Thoracic aorta (tissue), 2 donors: ENCODE measurements at regions not wholly inside any gene's neighbourhood (a gene's known extent, or its start where the extent isn't known, plus 50 kb on each side); places are given as distances from the start of the nearest gene placed in this dataset.

Experiments
- ATAC-seq: fragments of 150-250 bp; one replicate; pipeline ENCODE4 v1.8.0; 2017; ENCODE audit warnings: low read depth; ENCODE audit not compliant: insufficient number of reproducible peaks, low FRiP score
- DNase-seq: peaks from one replicate; pipeline ENCODE4 v3.0.0-alpha.2; 2020; ENCODE audit warnings: low spot score
- H3K27ac ChIP-seq, 2 donors: fragments of 200-600 bp; sonication (generic); 1 replicate in 1 of 2; 2 replicates in 1 of 2; pipeline ENCODE4 v1.5.1; 2016; ENCODE audit warnings: mild to moderate bottlenecking in 2 of 2, moderate library complexity in 2 of 2
- H3K27me3 ChIP-seq: fragments of 200-600 bp; sonication (generic); replicated peaks from 2 replicates; pipeline ENCODE4 v1.6.0; 2016; ENCODE audit warnings: mild to moderate bottlenecking; ENCODE audit not compliant: insufficient read depth
- H3K36me3 ChIP-seq: fragments of 200-600 bp; sonication (generic); one replicate; pipeline ENCODE4 v1.5.1; 2016
- H3K4me1 ChIP-seq, 2 donors: fragments of 200-600 bp; sonication (generic); 1 replicate in 1 of 2; 2 replicates in 1 of 2; pipeline versions ENCODE4 v1.5.1 to v1.6.0; 2016; ENCODE audit warnings: low read depth in 2 of 2, mild to moderate bottlenecking in 1 of 2; ENCODE audit not compliant: control insufficient read depth in 1 of 2
- H3K4me3 ChIP-seq: fragments of 200-600 bp; sonication (generic); 2 replicates; pipeline ENCODE4 v1.5.1; 2016; ENCODE audit warnings: mild to moderate bottlenecking
- H3K9me3 ChIP-seq: fragments of 200-600 bp; sonication (generic); 2 replicates; pipeline ENCODE4 v1.5.1; 2016
- TF ChIP-seq, protein P1 (sequence below): fragments of 200-600 bp; sonication (generic); IDR thresholded peaks from one replicate; pipeline ENCODE4 v1.5.1; 2019; ENCODE audit warnings: antibody characterized with exemption

- no peak for ATAC-seq
Measured at GRCh38 chr2:22885245-22885644, 499.7 kb upstream of the KLHL29 start.

GRCh38 chr2:22887426-22887825, 497.6 kb upstream of the KLHL29 start:
- TF ChIP-seq, protein P1, sequence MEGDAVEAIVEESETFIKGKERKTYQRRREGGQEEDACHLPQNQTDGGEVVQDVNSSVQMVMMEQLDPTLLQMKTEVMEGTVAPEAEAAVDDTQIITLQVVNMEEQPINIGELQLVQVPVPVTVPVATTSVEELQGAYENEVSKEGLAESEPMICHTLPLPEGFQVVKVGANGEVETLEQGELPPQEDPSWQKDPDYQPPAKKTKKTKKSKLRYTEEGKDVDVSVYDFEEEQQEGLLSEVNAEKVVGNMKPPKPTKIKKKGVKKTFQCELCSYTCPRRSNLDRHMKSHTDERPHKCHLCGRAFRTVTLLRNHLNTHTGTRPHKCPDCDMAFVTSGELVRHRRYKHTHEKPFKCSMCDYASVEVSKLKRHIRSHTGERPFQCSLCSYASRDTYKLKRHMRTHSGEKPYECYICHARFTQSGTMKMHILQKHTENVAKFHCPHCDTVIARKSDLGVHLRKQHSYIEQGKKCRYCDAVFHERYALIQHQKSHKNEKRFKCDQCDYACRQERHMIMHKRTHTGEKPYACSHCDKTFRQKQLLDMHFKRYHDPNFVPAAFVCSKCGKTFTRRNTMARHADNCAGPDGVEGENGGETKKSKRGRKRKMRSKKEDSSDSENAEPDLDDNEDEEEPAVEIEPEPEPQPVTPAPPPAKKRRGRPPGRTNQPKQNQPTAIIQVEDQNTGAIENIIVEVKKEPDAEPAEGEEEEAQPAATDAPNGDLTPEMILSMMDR = no peak
- Histone ChIP-seq H3K9me3 (no peaks in the 10 kb centered on the region), H3K27me3 (no peaks in the 10 kb centered on the region), H3K4me1 (peaks cover 0 to 3% of the 10 kb centered on the region in 2 donors), H3K27ac (no peak overlapping the region), H3K36me3 (no peaks in the 10 kb centered on the region), H3K4me3 (no peak overlapping the region)
- DNase-seq = no peak
- no peak for ATAC-seq

More at GRCh38 chr2:22885245-22885644, 499.7 kb upstream of the KLHL29 start:
- Histone ChIP-seq H3K36me3 (no peaks in the 10 kb centered on the region), H3K4me3 (no peak overlapping the region), H3K27ac (no peak overlapping the region), H3K9me3 (no peaks in the 10 kb centered on the region), H3K27me3 (no peaks in the 10 kb centered on the region), H3K4me1 (peaks cover 0 to 3% of the 10 kb centered on the region in 2 donors)
- DNase-seq = no peak
- TF ChIP-seq, protein P1 = no peak

DNA sequence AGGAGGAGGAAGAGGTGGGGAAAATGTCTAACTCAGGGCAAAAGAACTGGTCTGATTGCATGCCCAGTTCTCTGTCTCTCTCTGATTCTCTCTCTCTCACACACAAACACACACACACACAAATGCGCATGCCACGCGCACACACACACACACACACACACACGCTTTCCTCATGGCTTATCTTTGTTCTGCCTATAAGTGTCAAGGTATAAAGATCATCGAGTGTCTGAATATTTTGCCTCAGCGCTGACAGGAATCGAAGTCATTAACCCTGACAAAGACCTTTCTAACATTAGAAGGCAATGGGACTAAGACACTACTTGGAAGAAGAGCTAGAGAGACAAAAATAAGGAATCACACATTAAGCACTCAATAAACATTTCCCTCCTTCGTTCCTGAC, 497.1 kb upstream of the KLHL29 start:
- Histone ChIP-seq H3K27me3 (no peaks in the 10 kb centered on the region), H3K4me3 (no peak overlapping the region), H3K36me3 (no peaks in the 10 kb centered on the region), H3K27ac (no peak overlapping the region), H3K4me1 (no peaks in the 10 kb centered on the region), H3K9me3 (no peaks in the 10 kb centered on the region)
- DNase-seq (no peak), ATAC-seq (no peak)
- TF ChIP-seq, protein P1 = no peak

DNA sequence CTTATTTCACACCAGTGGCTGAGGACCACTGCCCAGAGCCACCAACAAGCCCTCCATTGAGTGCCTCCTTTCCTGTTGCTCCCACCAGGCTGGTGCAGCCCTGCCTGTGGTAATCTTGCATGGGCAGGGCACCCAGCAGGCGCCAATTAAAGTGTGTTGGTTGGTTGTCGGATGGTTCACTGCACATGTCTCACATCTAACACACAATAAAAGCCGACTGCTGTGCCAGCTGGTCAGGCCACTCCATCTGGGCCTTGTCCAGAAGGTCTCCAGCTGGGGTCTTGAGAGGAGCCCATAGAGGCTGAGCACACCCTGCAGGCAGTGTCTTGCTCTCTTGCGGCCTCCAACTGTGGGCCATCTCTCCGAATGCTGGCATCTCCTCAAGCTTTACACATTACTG, 494.8 kb upstream of the KLHL29 start:
- Histone ChIP-seq H3K4me1 (no peaks in the 10 kb centered on the region), H3K36me3 (no peaks in the 10 kb centered on the region), H3K27ac (no peak overlapping the region), H3K4me3 (no peak overlapping the region), H3K9me3 (no peaks in the 10 kb centered on the region), H3K27me3 (no peaks in the 10 kb centered on the region)
- ATAC-seq (no peak), DNase-seq (no peak)
- TF ChIP-seq, protein P1 = no peak

DNA sequence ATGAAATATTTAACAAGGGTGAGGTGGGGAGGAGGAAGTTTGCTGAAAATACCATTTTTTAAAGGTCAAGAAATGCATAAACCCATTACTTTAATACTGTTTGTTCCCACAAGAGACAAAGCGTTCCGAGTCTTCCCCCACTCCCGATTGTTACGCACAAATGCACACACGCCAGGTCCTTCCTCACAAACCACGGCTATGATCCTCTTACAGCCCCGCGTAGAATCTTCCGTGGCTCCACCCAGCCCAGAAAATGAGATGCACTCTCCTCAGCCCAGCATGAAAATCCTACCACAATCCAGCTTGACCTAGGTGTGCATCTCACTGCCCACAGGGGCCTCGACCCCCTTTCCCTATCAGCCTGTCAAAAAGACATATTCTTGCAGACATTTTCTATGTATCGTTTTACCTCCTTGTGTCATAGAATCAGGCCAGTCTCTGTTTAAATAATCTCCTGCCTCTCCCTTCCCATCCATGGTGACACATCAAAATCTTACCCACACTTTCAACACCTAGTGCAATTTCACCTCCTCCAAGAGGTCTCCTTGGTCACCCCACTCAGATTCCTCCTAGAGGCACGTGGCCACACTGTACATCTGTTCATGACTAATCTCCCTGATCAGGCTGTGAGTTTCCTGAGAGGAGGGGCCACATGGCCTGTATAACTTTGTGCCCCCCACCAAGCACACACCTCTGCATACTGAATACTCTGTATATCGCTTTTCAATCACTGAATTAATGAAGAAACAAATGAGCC, 491.0 kb upstream of the KLHL29 start:
- no peak for ATAC-seq
- no peak for DNase-seq
- Histone ChIP-seq H3K4me1 (no peaks in the 10 kb centered on the region), H3K27ac (no peak overlapping the region), H3K27me3 (no peaks in the 10 kb centered on the region), H3K9me3 (no peaks in the 10 kb centered on the region), H3K36me3 (no peaks in the 10 kb centered on the region), H3K4me3 (no peak overlapping the region)
- TF ChIP-seq, protein P1 = no peak
